ENCODE measurements at regions not wholly inside any gene's neighbourhood (a gene's known extent, or its start where the extent isn't known, plus 50 kb on each side); places are given as distances from the start of the nearest gene placed in this dataset.

- TF ChIP-seq, protein P1, sequence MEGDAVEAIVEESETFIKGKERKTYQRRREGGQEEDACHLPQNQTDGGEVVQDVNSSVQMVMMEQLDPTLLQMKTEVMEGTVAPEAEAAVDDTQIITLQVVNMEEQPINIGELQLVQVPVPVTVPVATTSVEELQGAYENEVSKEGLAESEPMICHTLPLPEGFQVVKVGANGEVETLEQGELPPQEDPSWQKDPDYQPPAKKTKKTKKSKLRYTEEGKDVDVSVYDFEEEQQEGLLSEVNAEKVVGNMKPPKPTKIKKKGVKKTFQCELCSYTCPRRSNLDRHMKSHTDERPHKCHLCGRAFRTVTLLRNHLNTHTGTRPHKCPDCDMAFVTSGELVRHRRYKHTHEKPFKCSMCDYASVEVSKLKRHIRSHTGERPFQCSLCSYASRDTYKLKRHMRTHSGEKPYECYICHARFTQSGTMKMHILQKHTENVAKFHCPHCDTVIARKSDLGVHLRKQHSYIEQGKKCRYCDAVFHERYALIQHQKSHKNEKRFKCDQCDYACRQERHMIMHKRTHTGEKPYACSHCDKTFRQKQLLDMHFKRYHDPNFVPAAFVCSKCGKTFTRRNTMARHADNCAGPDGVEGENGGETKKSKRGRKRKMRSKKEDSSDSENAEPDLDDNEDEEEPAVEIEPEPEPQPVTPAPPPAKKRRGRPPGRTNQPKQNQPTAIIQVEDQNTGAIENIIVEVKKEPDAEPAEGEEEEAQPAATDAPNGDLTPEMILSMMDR (conservative IDR thresholded peaks at IDR 0.05; ENCODE audit: low read length) = no peak
- TF ChIP-seq EZH2phosphoT487 (IDR thresholded peaks at IDR 0.05; ENCODE audit: borderline replicate concordance, low read depth, low read length) = no peak
These were observed 117.1 kb upstream of the SPAG17 start for GRCh38 chr1:118302145-118302544.

Measured in OCI-LY7 (cell line).